Neuronal stem cell (in vitro differentiated cells): ENCODE measurements at regions not wholly inside any gene's neighbourhood (a gene's known extent, or its start where the extent isn't known, plus 50 kb on each side); places are given as distances from the start of the nearest gene placed in this dataset.

Experiments used
- DNase-seq: peaks from one replicate; pipeline ENCODE4 v3.0.0-alpha.2; 2013; ENCODE audit warnings: low spot score
- H2AFZ ChIP-seq: one replicate; pipeline ENCODE4 v1.6.1; 2013; ENCODE audit warnings: mild to moderate bottlenecking, low read length, inconsistent platforms
- H2AK5ac ChIP-seq: 2 replicates; pipeline ENCODE4 v1.6.1; 2013; ENCODE audit warnings: low read depth, mild to moderate bottlenecking, inconsistent platforms, low read length, moderate library complexity, mixed read lengths
- H2BK120ac ChIP-seq: 2 replicates; pipeline ENCODE4 v1.6.1; 2013; ENCODE audit warnings: low read depth, mild to moderate bottlenecking, inconsistent platforms, low read length, moderate library complexity, mixed read lengths
- H2BK12ac ChIP-seq: one replicate; pipeline ENCODE4 v1.6.1; 2013; ENCODE audit warnings: low read length, inconsistent platforms
- H2BK15ac ChIP-seq: 2 replicates; pipeline ENCODE4 v1.6.1; 2013; ENCODE audit warnings: mild to moderate bottlenecking, low read length, inconsistent platforms, mixed read lengths
- H2BK5ac ChIP-seq: one replicate; pipeline ENCODE4 v1.6.1; 2013; ENCODE audit warnings: inconsistent platforms, mild to moderate bottlenecking, low read length, moderate library complexity
- H3K14ac ChIP-seq: one replicate; pipeline ENCODE4 v1.6.1; 2013; ENCODE audit warnings: low read length, inconsistent platforms
- H3K18ac ChIP-seq: 2 replicates; pipeline ENCODE4 v1.6.1; 2013; ENCODE audit warnings: low read length, inconsistent platforms
- H3K23ac ChIP-seq: 2 replicates; pipeline ENCODE4 v1.6.1; 2013; ENCODE audit warnings: low read depth, mild to moderate bottlenecking, mixed read lengths, low read length, inconsistent platforms; ENCODE audit not compliant: poor library complexity
- H3K27ac ChIP-seq: replicated peaks from 3 replicates; pipeline ENCODE4 v1.5.1; 2013; ENCODE audit warnings: low read length, inconsistent platforms
- H3K27me3 ChIP-seq, 3 experiments: 2 replicates each; pipeline ENCODE4 v1.6.1; 2013; ENCODE audit warnings: low read length in 3 of 3, mild to moderate bottlenecking in 2 of 3, inconsistent platforms in 1 of 3, low read depth in 1 of 3, mixed read lengths in 1 of 3, moderate library complexity in 1 of 3; ENCODE audit not compliant: control insufficient read depth in 3 of 3, insufficient read depth in 3 of 3
- H3K36me3 ChIP-seq, 2 donors: replicated peaks in 1 of 2; 2 replicates each; pipeline ENCODE4 v1.6.1; 2013; ENCODE audit warnings: low read length in 2 of 2; ENCODE audit not compliant: control insufficient read depth in 2 of 2, insufficient read depth in 2 of 2
- H3K4ac ChIP-seq: 2 replicates; pipeline ENCODE4 v1.6.1; 2013; ENCODE audit warnings: inconsistent platforms, mild to moderate bottlenecking, low read length, moderate library complexity
- H3K4me1 ChIP-seq, 2 donors: 1 replicate in 1 of 2; 2 replicates in 1 of 2; pipeline ENCODE4 v1.6.1; 2013; ENCODE audit warnings: low read length in 2 of 2, low read depth in 1 of 2; ENCODE audit not compliant: control insufficient read depth in 2 of 2, insufficient read depth in 1 of 2
- H3K4me2 ChIP-seq: one replicate; pipeline ENCODE4 v1.6.1; 2013; ENCODE audit warnings: mild to moderate bottlenecking, low read length, inconsistent platforms; ENCODE audit not compliant: insufficient read depth, poor library complexity, severe bottlenecking
- H3K4me3 ChIP-seq, 2 donors: 2 replicates each; pipeline ENCODE4 v1.5.1; 2013; ENCODE audit warnings: low read length in 2 of 2, mild to moderate bottlenecking in 2 of 2, inconsistent platforms in 1 of 2, moderate library complexity in 1 of 2
- H3K79me1 ChIP-seq: one replicate; pipeline ENCODE4 v1.6.1; 2013; ENCODE audit warnings: low read depth, mild to moderate bottlenecking, inconsistent platforms, low read length, moderate library complexity
- H3K9ac ChIP-seq: one replicate; pipeline ENCODE4 v1.6.1; 2013; ENCODE audit warnings: mild to moderate bottlenecking, low read depth, low read length, inconsistent platforms; ENCODE audit not compliant: poor library complexity
- H3K9me3 ChIP-seq, 2 donors: replicated peaks in 1 of 2; 2 replicates each; pipeline versions ENCODE3 to v1.6.1; 2013; ENCODE audit warnings: low read length in 2 of 2, mild to moderate bottlenecking in 2 of 2, inconsistent platforms in 1 of 2, low read depth in 1 of 2, mixed read lengths in 1 of 2, moderate library complexity in 1 of 2; ENCODE audit not compliant: control insufficient read depth in 2 of 2, insufficient read depth in 1 of 2
- H4K8ac ChIP-seq: one replicate; pipeline ENCODE4 v1.6.1; 2013; ENCODE audit warnings: low read depth, mild to moderate bottlenecking, inconsistent platforms, low read length, moderate library complexity
- H4K91ac ChIP-seq: one replicate; pipeline ENCODE4 v1.6.1; 2013; ENCODE audit warnings: low read length, low read depth, mild to moderate bottlenecking, inconsistent platforms; ENCODE audit not compliant: poor library complexity
- WGBS, 2 donors: extraction: QIAGEN DNeasy Blood & Tissue Kit; methylation state at CpG; one replicate each; pipeline ENCODE4 v1.1.7; 2013; ENCODE audit warnings: missing lambda C conversion rate in 2 of 2, mixed read lengths in 1 of 2; ENCODE audit not compliant: insufficient read length in 2 of 2, insufficient replicate concordance in 1 of 2; ENCODE audit errors: extremely low coverage in 2 of 2; 5-methylcytosine and 5-hydroxymethylcytosine counted together

GRCh38 chr11:27187075-27187847 lies 146.6 kb downstream of the BBOX1 start:
- Histone ChIP-seq H3K79me1 (no peaks in the 10 kb centered on the region), H3K36me3 (no peaks in the 10 kb centered on the region), H3K14ac (no peak overlapping the region), H3K4me1 (no peaks in the 10 kb centered on the region), H2BK15ac (no peak overlapping the region), H3K4me3 (no peak overlapping the region), H4K91ac (no peak overlapping the region), H3K27ac (no peak overlapping the region), H4K8ac (no peak overlapping the region), H3K4me2 (no peak overlapping the region), H2BK120ac (no peak overlapping the region), H3K4ac (no peak overlapping the region), H2BK5ac (no peak overlapping the region), H3K27me3 (no peaks in the 10 kb centered on the region), H3K18ac (no peak overlapping the region), H2BK12ac (no peak overlapping the region), H3K23ac (no peak overlapping the region), H2AFZ (no peak overlapping the region), H2AK5ac (no peak overlapping the region), H3K9ac (no peak overlapping the region), H3K9me3 (peaks cover 2 to 6% of the 10 kb centered on the region in 2 donors)
- no peak for DNase-seq
- WGBS, 2 donors: no CpG with 5 or more reads among the region's 4 CpGs

GRCh38 chr11:27186580-27186979 lies 146.0 kb downstream of the BBOX1 start:
- Histone ChIP-seq H3K27ac (no peak overlapping the region), H2BK15ac (no peak overlapping the region), H3K4me2 (no peak overlapping the region), H3K14ac (no peak overlapping the region), H2BK120ac (no peak overlapping the region), H2BK5ac (no peak overlapping the region), H4K91ac (no peak overlapping the region), H3K18ac (no peak overlapping the region), H3K79me1 (no peaks in the 10 kb centered on the region), H3K36me3 (no peaks in the 10 kb centered on the region), H3K4ac (no peak overlapping the region), H4K8ac (no peak overlapping the region), H3K9ac (no peak overlapping the region), H3K4me1 (no peaks in the 10 kb centered on the region), H2AK5ac (no peak overlapping the region), H3K23ac (no peak overlapping the region), H2AFZ (no peak overlapping the region), H2BK12ac (no peak overlapping the region), H3K27me3 (no peaks in the 10 kb centered on the region), H3K9me3 (peaks cover 2 to 6% of the 10 kb centered on the region in 2 donors), H3K4me3 (no peak overlapping the region)
- DNase-seq: no peak

- Histone ChIP-seq H3K27me3 (no peaks in the 10 kb centered on the region), H3K14ac (no peak overlapping the region), H2BK5ac (no peak overlapping the region), H2BK12ac (no peak overlapping the region), H3K36me3 (no peaks in the 10 kb centered on the region), H4K91ac (no peak overlapping the region), H3K9ac (no peak overlapping the region), H3K4ac (no peak overlapping the region), H3K18ac (no peak overlapping the region), H2BK15ac (no peak overlapping the region), H3K4me3 (no peak overlapping the region), H2BK120ac (no peak overlapping the region), H2AK5ac (no peak overlapping the region), H3K23ac (no peak overlapping the region), H3K9me3 (peaks cover 2 to 6% of the 10 kb centered on the region in 2 donors), H3K4me1 (no peaks in the 10 kb centered on the region), H2AFZ (peak overlapping the region; percentile 78), H4K8ac (no peak overlapping the region), H3K79me1 (no peaks in the 10 kb centered on the region), H3K27ac (no peak overlapping the region), H3K4me2 (no peak overlapping the region)
- DNase-seq: no peak
- WGBS, 2 donors: no CpG with 5 or more reads among the region's 6 CpGs
Observed at GRCh38 chr11:27184458-27185312, 144.1 kb downstream of the BBOX1 start.

DNA sequence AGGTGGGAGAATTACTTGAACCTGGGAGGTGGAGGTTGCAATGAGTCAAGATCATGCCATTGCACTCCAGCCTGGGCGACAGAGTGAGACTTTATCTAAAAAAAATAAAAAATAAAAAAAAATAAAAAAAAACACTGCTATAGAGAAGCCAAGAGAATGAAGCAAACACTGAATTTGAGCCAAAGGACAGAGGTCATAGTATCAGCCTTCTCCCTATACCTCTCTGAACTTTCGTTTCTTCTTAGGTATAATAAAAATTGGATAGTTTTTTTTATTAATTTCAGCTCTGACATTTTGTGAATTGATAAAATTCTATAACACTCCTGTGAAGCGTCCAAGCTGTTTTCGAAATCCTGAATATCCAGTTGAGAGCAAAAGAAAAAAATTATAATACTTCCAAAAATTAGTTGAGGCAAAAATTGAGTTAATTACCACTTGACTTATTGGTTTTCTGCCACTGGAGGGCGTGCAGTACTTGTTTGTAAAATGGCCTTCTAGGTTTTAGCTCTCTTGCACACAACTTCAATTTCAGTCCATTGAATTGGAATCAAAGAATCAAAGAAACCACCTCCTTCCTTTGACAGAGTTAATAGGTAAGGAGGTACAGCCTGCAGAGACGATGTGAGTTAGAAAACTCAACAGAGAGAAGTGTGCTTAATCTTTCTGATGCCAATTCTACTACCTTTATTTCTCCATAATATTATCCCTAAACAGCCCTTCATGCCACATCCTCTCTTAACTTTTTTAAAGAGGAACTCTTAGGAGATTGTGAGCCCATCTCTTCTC lies 143.2 kb downstream of the BBOX1 start:
- Histone ChIP-seq H3K18ac (no peak overlapping the region), H3K23ac (no peak overlapping the region), H4K8ac (no peak overlapping the region), H3K4me3 (no peak overlapping the region), H2BK15ac (no peak overlapping the region), H2BK120ac (no peak overlapping the region), H2AK5ac (no peak overlapping the region), H3K27me3 (no peaks in the 10 kb centered on the region), H3K36me3 (no peaks in the 10 kb centered on the region), H3K14ac (no peak overlapping the region), H3K27ac (no peak overlapping the region), H3K9me3 (peaks cover 2 to 6% of the 10 kb centered on the region in 2 donors), H2BK12ac (no peak overlapping the region), H3K4me1 (no peaks in the 10 kb centered on the region), H2BK5ac (no peak overlapping the region), H3K4ac (no peak overlapping the region), H3K9ac (no peak overlapping the region), H4K91ac (no peak overlapping the region), H2AFZ (peak overlapping the region; percentile 78), H3K4me2 (no peak overlapping the region), H3K79me1 (no peaks in the 10 kb centered on the region)
- DNase-seq: peak; percentile 60
- WGBS, 2 donors: no CpG with 5 or more reads among the region's 6 CpGs
